ENCODE measurements at regions not wholly inside any gene's neighbourhood (a gene's known extent, or its start where the extent isn't known, plus 50 kb on each side); places are given as distances from the start of the nearest gene placed in this dataset.
"Not testable (repeated sequence)": the region's sequence is repeated elsewhere in the genome, so short reads cannot be mapped to it uniquely, and the experiment has no call there.

DNA sequence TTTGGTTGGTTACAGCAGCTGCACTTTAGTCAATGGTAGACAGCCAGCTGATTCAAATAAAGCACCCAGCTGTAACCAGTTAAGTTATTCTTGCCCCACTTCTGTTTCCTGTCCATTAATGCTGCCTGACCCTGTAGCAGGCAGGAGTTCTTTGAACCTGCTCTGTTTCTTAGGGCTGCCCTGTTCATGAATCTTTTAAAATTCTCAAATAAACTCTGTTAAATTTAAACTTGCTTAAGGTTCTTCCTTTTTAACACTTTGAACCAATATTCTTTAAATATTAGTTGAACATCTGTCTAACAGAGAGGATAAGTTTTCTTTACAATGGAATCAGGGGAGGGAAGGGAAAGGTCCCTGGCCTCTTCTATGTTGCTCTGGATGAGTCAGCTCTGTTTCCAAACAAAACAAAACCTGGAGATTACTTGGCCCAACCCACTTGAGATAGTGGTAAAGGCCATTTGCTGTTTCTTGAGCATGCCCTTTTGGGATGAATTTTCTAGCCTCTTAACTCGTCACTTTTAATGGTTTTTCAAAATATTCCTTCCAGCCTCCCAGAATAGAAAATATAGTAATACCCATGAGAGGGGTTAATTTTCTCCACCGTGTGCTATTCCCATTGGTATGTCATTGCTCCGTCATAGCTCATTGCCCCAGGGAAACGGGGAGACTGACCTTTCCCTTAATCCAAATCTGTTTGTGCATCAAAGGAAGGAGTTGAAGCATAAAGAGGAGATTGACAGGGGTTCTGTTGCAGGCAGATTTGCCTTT lies 112.1 kb upstream of the FHL2 start:
- no peak overlapping the region for H3K4me3 Mint-ChIP-seq
- DNase-seq, result no peak
- H3K36me3 Mint-ChIP-seq, result no peaks in the 10 kb centered on the region
- H3K27me3 Mint-ChIP-seq, result no peaks in the 10 kb centered on the region
- no peak overlapping the region for H3K27ac Mint-ChIP-seq
- no peaks in the 10 kb centered on the region for H3K4me1 Mint-ChIP-seq
- no peaks in the 10 kb centered on the region for H3K9me3 Mint-ChIP-seq

DNA sequence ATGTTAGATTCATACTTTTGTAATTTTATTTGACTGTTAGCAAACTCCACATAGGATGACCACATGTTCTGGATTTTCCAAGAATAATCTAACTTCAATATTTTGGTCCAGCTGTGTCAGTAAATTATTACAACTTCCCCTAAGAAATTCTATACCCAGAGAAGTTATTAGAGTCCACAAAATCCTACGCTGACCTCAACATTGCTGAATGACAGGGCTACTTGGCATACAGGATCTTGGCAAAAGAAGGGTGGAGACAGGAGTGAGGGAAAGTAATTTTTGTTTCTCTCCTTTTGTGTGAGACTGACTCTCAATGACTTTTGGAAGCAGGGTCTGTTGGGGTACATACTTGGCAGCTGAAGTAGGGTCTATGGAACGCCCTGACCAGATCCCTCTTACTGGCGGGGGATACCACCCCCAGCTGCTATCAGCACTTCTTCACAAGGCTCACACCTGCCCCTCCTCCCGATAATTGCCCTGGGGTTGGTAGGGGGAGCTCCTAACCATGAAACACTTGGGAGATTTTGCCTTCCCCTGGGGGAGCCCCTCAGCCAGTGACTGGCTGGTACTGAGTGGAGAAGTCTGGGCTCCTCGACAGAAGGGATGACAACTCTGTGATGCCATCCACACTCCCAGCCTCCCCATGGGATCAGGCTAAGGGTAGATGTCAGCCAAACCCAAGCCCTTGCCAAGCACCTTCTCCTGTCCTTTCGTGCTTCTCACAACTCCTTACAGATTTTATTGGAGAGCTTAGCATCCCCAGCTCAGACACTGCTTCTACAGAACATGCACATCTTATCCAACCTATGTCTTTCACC lies 110.6 kb upstream of the FHL2 start:
- no peaks in the 10 kb centered on the region for H3K4me1 Mint-ChIP-seq
- H3K36me3 Mint-ChIP-seq, result no peaks in the 10 kb centered on the region
- no peak overlapping the region for H3K27ac Mint-ChIP-seq
- no peak overlapping the region for H3K4me3 Mint-ChIP-seq
- no peak for DNase-seq
- H3K27me3 Mint-ChIP-seq, result no peaks in the 10 kb centered on the region
- no peaks in the 10 kb centered on the region for H3K9me3 Mint-ChIP-seq

DNA sequence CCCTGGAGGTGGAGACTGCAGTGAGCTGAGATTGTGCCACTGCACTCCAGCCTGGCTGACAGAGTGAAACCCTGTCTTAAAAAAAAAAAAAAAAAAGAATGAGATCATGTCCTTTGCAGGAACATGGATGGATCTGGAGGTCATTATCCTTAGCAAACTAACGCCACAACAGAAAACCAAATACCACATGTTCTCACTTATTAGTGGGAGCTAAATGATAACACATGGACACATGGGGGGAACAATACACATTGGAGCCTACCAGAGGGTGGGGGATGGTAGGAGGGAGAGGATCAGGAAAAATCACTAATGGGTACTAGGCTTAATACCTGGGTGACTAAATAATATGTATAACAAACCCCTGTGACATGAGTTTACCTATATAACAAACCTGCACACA lies 108.0 kb upstream of the FHL2 start:
- H3K27me3 Mint-ChIP-seq, H3K27ac Mint-ChIP-seq, H3K4me1 Mint-ChIP-seq, H3K4me3 Mint-ChIP-seq, H3K9me3 Mint-ChIP-seq, DNase-seq, H3K36me3 Mint-ChIP-seq: not testable (repeated sequence)

DNA sequence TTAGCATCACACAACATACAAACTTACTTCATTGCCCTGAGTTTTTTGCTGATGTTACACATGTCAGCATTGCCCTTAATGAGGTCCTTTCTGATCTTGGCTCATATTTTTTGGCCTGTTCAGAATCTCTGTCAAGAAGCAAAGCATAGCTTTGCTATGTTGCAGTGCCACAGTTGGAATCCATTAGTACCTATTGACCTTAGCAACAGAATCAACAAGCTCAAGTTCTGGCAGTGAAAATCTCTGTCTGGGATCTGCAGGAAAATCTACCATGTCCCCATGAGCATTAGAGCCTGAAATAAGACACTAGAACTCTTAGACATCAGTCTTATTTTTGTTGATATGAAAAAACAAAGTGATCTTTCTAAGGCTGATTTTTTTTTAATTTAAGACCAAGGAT lies 105.6 kb upstream of the FHL2 start:
- H3K4me1 Mint-ChIP-seq, result no peaks in the 10 kb centered on the region
- DNase-seq, result no peak

DNA sequence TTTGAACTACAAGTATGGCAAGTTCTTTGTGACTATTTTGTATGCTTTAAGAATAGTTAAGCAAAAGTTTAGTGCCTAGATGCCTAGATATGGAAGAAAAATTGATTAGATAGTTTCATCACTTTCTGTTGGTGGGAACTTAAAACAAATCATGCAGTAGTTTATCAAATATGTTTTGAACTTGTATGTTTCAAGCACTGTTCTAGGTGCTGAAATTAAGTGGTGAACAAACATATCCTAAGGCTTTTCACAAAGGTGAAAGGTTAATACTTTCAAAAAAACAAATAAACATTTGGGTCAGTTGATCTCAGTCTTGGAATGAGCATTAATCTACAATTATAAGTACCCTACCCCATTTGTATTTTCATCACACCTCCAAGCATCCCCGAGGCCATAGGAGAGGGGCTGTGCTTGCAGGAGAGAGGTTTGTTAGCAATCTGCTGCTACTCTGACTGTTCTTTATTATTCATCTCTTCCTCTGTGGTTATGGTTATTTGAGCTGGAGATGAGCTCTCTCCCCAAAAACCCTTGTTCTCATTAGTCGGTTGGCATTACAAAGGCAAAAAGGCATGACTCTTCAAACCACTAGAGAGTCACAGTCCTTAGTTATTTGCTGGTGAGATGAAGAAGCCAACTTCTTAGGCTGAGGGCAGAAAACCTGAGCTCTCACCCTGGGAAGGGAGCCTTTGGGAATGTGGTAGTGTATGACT lies 103.9 kb upstream of the FHL2 start:
- Mint-ChIP-seq H3K4me3 (no peak overlapping the region), H3K27ac (no peak overlapping the region), H3K36me3 (peaks cover 3% of the 10 kb centered on the region), H3K4me1 (no peaks in the 10 kb centered on the region), H3K9me3 (peaks cover 6% of the 10 kb centered on the region), H3K27me3 (no peaks in the 10 kb centered on the region)
- DNase-seq, result no peak

More for the DNA sequence above, 105.6 kb upstream of the FHL2 start:
- Mint-ChIP-seq H3K27ac (no peak overlapping the region), H3K9me3 (peaks cover 6% of the 10 kb centered on the region), H3K4me3 (no peak overlapping the region), H3K36me3 (peaks cover 3% of the 10 kb centered on the region), H3K27me3 (no peaks in the 10 kb centered on the region)

DNA sequence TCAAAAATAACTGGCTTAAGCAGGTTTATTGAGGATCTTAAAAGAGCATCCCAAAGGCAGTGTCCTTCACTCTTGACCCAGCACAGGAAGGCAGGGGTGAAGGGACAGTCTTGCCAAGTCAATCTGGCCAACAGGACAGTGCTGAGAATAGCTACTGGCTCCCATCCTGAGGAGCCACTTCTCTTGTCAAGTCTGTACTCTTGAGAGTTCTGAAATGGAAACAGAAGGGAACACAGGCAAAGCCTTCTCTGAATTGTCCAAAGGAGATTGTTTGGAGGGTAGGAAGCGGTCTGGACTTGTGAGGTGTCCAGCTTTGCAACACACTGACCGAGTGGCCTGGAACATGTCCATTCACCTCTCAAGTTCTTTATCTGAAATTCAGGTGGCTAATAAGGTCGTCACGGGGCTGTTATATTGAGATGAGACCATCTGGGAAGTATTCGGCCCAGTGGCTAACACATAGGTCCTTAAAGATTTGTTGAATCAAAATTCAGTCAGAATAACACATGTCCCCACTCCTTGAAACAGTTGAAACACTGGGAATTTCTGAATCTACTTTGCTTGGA lies 99.5 kb upstream of the FHL2 start:
- Mint-ChIP-seq H3K9me3 (peaks cover 9% of the 10 kb centered on the region), H3K4me3 (no peak overlapping the region), H3K36me3 (peaks cover 3% of the 10 kb centered on the region), H3K4me1 (no peaks in the 10 kb centered on the region), H3K27ac (no peak overlapping the region), H3K27me3 (peaks cover 2% of the 10 kb centered on the region)
- DNase-seq, result no peak

DNA sequence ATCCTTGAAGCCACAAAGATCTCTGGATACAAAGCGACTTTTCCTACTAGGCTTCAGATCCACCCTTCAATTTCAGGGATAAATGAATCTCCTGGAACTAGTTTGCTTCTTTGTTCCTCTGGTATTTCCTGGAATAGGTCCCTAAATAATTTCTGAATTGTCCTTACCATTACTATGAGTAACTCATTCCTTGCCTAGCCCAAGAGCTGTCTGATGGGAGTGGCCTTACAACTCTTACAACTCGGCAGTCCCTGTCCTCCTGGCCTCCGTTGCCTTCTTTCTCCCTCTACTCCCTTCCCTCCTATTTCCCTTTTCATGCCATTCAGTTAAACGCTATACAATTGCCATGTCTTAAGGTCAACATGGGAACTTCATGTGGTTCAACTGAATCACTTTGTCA lies 98.2 kb upstream of the FHL2 start:
- Mint-ChIP-seq H3K36me3 (peaks cover 6% of the 10 kb centered on the region), H3K4me3 (no peak overlapping the region), H3K9me3 (peaks cover 15% of the 10 kb centered on the region), H3K27ac (no peak overlapping the region), H3K4me1 (no peaks in the 10 kb centered on the region), H3K27me3 (peaks cover 3% of the 10 kb centered on the region)
- DNase-seq, result no peak

DNA sequence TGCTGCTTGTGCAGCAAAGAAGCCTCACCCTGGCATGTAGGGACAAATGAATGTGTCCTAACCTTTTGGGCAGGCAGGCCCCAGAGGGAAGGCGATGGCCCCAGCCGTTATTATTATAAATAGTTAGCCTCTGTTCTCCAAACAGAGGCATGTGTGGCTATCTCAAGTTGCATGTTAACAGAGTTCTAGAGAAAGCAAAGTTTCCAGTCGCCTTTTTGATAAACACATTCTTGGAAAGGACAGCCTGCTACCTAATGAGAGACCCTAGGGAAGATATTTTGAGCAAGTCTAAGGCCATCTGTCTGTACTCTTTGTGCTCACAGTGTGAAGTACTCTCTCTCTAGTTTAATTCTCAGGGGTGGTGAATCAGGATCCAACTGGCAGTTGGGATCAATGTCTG lies 97.4 kb upstream of the FHL2 start:
- no peak overlapping the region for H3K27ac Mint-ChIP-seq
- no peak for DNase-seq
- H3K4me1 Mint-ChIP-seq, result no peaks in the 10 kb centered on the region
- H3K4me3 Mint-ChIP-seq, result no peak overlapping the region
- H3K27me3 Mint-ChIP-seq, result peaks cover 3% of the 10 kb centered on the region
- peaks cover 6% of the 10 kb centered on the region for H3K36me3 Mint-ChIP-seq
- peaks cover 13% of the 10 kb centered on the region for H3K9me3 Mint-ChIP-seq

DNA sequence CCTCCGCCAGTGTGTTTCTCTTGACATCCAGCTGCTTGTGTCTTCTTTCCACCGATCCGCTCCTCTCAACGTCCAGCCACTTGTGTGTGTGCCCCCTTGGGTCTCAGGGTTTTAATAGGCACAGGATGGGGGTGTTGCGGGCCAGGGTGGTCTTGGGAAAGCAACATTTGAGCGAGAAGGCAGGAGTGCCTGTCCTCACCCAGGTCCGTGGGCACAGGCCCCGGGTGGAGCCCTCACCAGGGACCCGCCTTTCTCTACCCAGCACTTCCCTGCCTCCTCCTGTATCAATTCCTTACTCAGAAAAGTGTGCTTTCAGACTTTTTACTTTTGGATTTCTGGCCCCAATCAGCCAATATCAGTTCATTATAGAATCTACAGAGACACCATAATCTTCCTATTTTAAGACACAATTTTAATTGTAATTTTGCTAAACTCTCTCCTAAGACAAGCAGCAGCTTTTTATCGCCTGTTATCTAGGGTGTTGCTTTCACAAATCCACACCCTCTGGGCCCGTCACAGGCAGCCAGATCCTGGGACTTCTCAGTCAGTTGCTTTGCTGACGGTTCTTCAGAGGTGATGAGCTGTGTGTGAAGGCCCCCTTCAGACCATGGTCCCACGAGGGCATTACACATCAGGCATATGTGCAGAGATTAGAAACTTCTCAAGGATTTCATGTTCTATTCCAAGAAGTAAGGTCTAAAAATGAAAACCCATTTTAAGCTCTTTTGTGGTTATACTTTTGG lies 96.0 kb upstream of the FHL2 start:
- H3K9me3 Mint-ChIP-seq, result peaks cover 9% of the 10 kb centered on the region
- no peaks in the 10 kb centered on the region for H3K4me1 Mint-ChIP-seq
- no peak overlapping the region for H3K4me3 Mint-ChIP-seq
- no peak overlapping the region for H3K27ac Mint-ChIP-seq
- H3K27me3 Mint-ChIP-seq, result peaks cover 3% of the 10 kb centered on the region
- DNase-seq, result no peak
- peaks cover 3% of the 10 kb centered on the region for H3K36me3 Mint-ChIP-seq

DNA sequence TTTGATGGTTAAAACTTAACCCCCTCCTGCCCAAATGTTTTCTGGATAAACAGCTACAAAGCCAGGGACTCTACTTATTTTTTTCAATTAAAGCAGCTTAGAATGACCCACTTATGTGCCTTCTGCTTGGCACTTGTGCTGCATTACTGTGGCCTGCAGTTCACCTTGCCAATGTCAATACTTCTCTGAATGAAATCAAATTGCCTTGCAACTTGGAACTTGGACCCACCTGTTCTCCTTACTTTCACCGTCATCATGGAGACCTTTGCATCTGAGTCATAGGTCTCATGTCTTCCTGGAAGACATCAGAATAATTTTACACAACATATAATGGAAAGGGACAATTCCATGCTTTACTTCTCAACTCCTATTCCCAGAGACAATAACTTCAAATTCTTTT lies 92.1 kb upstream of the FHL2 start:
- Mint-ChIP-seq H3K36me3 (peaks cover 3% of the 10 kb centered on the region), H3K4me3 (no peak overlapping the region), H3K9me3 (peaks cover 9% of the 10 kb centered on the region), H3K27me3 (peaks cover 3% of the 10 kb centered on the region), H3K27ac (no peak overlapping the region), H3K4me1 (no peaks in the 10 kb centered on the region)
- no peak for DNase-seq

DNA sequence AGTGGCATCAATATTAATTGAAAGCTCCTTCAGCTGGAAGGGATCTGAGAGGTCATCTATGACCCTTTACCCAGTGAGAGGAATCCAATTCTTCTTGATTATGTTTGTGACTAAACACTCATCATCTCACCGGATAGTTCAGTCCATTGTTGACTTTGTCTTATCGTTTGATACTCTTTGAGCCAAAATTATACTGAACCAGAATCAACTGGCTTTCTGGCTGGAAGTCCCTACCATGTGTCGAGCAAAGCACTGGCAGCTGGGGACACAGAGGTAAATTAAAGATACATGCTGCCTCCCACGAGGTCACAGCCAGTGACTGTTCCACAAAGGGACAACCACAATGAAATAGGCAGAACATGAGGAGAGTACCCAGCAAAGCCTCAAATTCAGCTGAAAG lies 91.4 kb upstream of the FHL2 start:
- peaks cover 3% of the 10 kb centered on the region for H3K27me3 Mint-ChIP-seq

DNA sequence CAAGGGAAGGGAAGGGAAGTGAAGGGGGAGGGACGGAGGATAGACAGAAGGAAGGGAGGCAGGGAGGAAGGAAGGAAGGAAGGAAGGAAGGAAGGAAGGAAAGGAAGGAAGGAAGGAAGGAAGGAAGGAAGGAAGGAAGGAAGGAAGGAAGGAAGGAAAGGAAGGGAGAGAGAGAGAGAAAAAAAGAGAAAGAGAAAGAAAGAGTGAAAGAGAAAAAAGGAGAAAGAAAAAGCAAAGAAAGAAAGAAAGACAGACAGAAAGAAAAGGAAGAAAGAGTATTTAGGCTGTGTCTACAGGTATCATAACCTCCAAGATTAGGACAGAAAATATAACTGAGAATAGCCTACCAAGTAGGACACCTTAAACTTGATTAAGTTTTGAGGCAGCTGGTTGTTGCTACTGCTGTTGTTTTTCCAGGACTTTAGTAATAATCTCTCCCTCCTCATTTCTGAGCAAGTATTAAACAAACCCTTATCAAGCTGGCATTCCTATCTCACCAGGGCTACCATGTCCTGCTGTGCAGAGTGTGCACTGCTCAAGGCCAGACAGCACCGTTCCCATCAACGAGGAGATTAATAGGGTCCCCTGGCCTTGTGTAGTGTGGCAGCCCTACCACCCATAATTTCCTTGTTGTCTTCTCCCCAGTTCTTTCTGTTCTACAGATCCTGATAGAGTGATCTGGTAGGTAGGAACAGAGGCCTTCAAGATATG lies 90.5 kb upstream of the FHL2 start:
- peaks cover 3% of the 10 kb centered on the region for H3K36me3 Mint-ChIP-seq
- H3K4me1 Mint-ChIP-seq, result no peaks in the 10 kb centered on the region
- no peak overlapping the region for H3K4me3 Mint-ChIP-seq
- H3K27ac Mint-ChIP-seq, result no peak overlapping the region
- DNase-seq, result no peak
- H3K27me3 Mint-ChIP-seq, result peaks cover 3% of the 10 kb centered on the region
- peaks cover 9% of the 10 kb centered on the region for H3K9me3 Mint-ChIP-seq

More for the DNA sequence above, 91.4 kb upstream of the FHL2 start:
- no peak overlapping the region for H3K4me3 Mint-ChIP-seq
- H3K36me3 Mint-ChIP-seq, result peaks cover 3% of the 10 kb centered on the region
- no peaks in the 10 kb centered on the region for H3K4me1 Mint-ChIP-seq
- no peak for DNase-seq
- H3K27ac Mint-ChIP-seq, result no peak overlapping the region
- H3K9me3 Mint-ChIP-seq, result peaks cover 9% of the 10 kb centered on the region

DNA sequence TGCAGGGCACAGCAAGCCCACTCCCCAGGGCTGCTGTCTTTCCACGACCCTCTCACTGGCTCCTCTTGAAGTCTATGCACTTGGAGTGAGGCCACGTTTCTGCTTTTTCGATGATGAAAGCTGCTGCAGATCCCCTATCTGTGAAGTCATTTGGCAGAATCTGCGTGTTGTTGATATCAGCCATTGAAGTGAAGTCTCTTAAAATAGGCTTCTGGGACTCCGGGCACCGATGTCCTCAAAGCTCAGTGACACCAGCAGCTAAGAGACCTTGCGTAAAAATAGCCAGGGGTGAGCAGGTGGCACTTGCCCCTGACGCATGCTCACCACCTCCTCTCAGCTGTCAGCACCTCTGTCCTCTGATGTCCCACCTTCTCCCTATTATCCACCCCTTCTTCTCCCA lies 89.4 kb upstream of the FHL2 start:
- H3K36me3 Mint-ChIP-seq, result peaks cover 3% of the 10 kb centered on the region
- H3K9me3 Mint-ChIP-seq, result peaks cover 6% of the 10 kb centered on the region
- no peak overlapping the region for H3K4me3 Mint-ChIP-seq
- DNase-seq, result no peak
- H3K4me1 Mint-ChIP-seq, result no peaks in the 10 kb centered on the region
- H3K27ac Mint-ChIP-seq, result no peak overlapping the region
- peaks cover under 1% of the 10 kb centered on the region for H3K27me3 Mint-ChIP-seq

Data from activated naive CD8-positive, alpha-beta T cell treated with anti-CD3 and anti-CD28 coated beads for 36 hours (primary cell).